ENCODE measurements at regions not wholly inside any gene's neighbourhood (a gene's known extent, or its start where the extent isn't known, plus 50 kb on each side); places are given as distances from the start of the nearest gene placed in this dataset.
"Not testable (repeated sequence)": the region's sequence is repeated elsewhere in the genome, so short reads cannot be mapped to it uniquely, and the experiment has no call there.

- DNase-seq (ENCODE audit: extremely low spot score, insufficient read length, low read depth) (no peak), FAIRE-seq (no peak)
Measured at GRCh38 chr1:70490153-70490552, 79.1 kb downstream of the CTH start.

GRCh38 chr1:70495370-70495769, 84.3 kb downstream of the CTH start:
- FAIRE-seq, result no peak
- no peak for DNase-seq (ENCODE audit: extremely low spot score, insufficient read length, low read depth)

- DNase-seq (ENCODE audit: extremely low spot score, insufficient read length, low read depth) (no peak), FAIRE-seq (no peak)
Measured at GRCh38 chr1:70496181-70496580, 85.1 kb downstream of the CTH start.

GRCh38 chr1:70497152-70497551, 86.1 kb downstream of the CTH start:
- DNase-seq (ENCODE audit: extremely low spot score, insufficient read length, low read depth) (no peak), FAIRE-seq (no peak)

- no peak for FAIRE-seq
- no peak for DNase-seq (ENCODE audit: extremely low spot score, insufficient read length, low read depth)
Measured at GRCh38 chr1:70498666-70499065, 87.6 kb downstream of the CTH start.

GRCh38 chr1:70499695-70500094, 88.6 kb downstream of the CTH start:
- no peak for FAIRE-seq
- no peak for DNase-seq (ENCODE audit: extremely low spot score, insufficient read length, low read depth)

GRCh38 chr1:70503358-70503757, 92.3 kb downstream of the CTH start:
- DNase-seq (ENCODE audit: extremely low spot score, insufficient read length, low read depth), result no peak
- no peak for FAIRE-seq

GRCh38 chr1:70504176-70504820, 93.2 kb downstream of the CTH start:
- FAIRE-seq, result peak; percentile 70
- DNase-seq (ENCODE audit: extremely low spot score, insufficient read length, low read depth), result peak; percentile 30

- FAIRE-seq (no peak), DNase-seq (ENCODE audit: extremely low spot score, insufficient read length, low read depth) (no peak)
Measured at GRCh38 chr1:70504821-70505193, 93.7 kb downstream of the CTH start.

GRCh38 chr1:70507991-70508390, 96.9 kb downstream of the CTH start:
- not testable (repeated sequence) for FAIRE-seq; DNase-seq (ENCODE audit: extremely low spot score, insufficient read length, low read depth)

- peak; percentile 36 for DNase-seq (ENCODE audit: extremely low spot score, insufficient read length, low read depth)
- peak; percentile 91 for FAIRE-seq
Measured at GRCh38 chr1:70509996-70510876, 99.2 kb downstream of the CTH start.

GRCh38 chr1:70517444-70517843, 106.4 kb downstream of the CTH start:
- no peak for DNase-seq (ENCODE audit: extremely low spot score, insufficient read length, low read depth)
- FAIRE-seq, result peak; percentile 21

GRCh38 chr1:70518106-70518505, 107.0 kb downstream of the CTH start:
- DNase-seq (ENCODE audit: extremely low spot score, insufficient read length, low read depth) (no peak), FAIRE-seq (peak; percentile 63)

GRCh38 chr1:70528590-70529333, 117.7 kb downstream of the CTH start:
- DNase-seq (ENCODE audit: extremely low spot score, insufficient read length, low read depth) (no peak), FAIRE-seq (peak; percentile 74)

- DNase-seq (ENCODE audit: extremely low spot score, insufficient read length, low read depth) (no peak), FAIRE-seq (no peak)
Measured at GRCh38 chr1:70536708-70537366, 125.8 kb downstream of the CTH start.

- FAIRE-seq, result no peak
Measured at GRCh38 chr1:70537788-70538187, 126.7 kb downstream of the CTH start.

GRCh38 chr1:70542030-70542429, 131.0 kb downstream of the CTH start:
- DNase-seq (ENCODE audit: extremely low spot score, insufficient read length, low read depth), result no peak
- no peak for FAIRE-seq

More at GRCh38 chr1:70537788-70538187, 126.7 kb downstream of the CTH start:
- no peak for DNase-seq (ENCODE audit: extremely low spot score, insufficient read length, low read depth)

GRCh38 chr1:70542856-70543255, 131.8 kb downstream of the CTH start:
- FAIRE-seq (no peak), DNase-seq (ENCODE audit: extremely low spot score, insufficient read length, low read depth) (no peak)

GRCh38 chr1:70546726-70547125, 135.7 kb downstream of the CTH start:
- FAIRE-seq (no peak), DNase-seq (ENCODE audit: extremely low spot score, insufficient read length, low read depth) (no peak)
